Keratinocyte (primary cell): ENCODE measurements at regions not wholly inside any gene's neighbourhood (a gene's known extent, or its start where the extent isn't known, plus 50 kb on each side); places are given as distances from the start of the nearest gene placed in this dataset.

ENCODE experiments used
- DNase-seq: peaks from one replicate; pipeline ENCODE4 v3.0.0-alpha.2; 2011; ENCODE audit warnings: low read depth, missing footprints, low spot score
- FAIRE-seq: peaks from 2 replicates; lab custom pipeline; 2011; peaks lifted over from hg19 to GRCh38; lab: Jason Lieb, UNC
- H2AFZ ChIP-seq: 2 replicates; pipeline ENCODE4 v1.6.0; 2012; ENCODE audit warnings: low read length, control low read depth, inconsistent platforms; ENCODE audit not compliant: control insufficient read depth
- H3K27ac ChIP-seq: 2 replicates; pipeline ENCODE4 v1.5.1; 2011; ENCODE audit warnings: low read length; ENCODE audit not compliant: control insufficient read depth, insufficient read depth
- H3K27me3 ChIP-seq: 3 replicates; pipeline ENCODE4 v1.6.0; 2011; ENCODE audit warnings: low read length; ENCODE audit not compliant: control insufficient read depth, insufficient read depth; ENCODE audit errors: extremely low read depth
- H3K36me3 ChIP-seq, 2 experiments: 2 replicates in 1 of 2; 3 replicates in 1 of 2; pipeline ENCODE4 v1.5.1; 2011; ENCODE audit warnings: low read length in 2 of 2, mild to moderate bottlenecking in 1 of 2; ENCODE audit not compliant: control insufficient read depth in 2 of 2, insufficient read depth in 2 of 2; ENCODE audit errors: extremely low read depth in 1 of 2
- H3K4me1 ChIP-seq: 3 replicates; pipeline ENCODE4 v1.5.1; 2011; ENCODE audit warnings: low read length; ENCODE audit not compliant: control insufficient read depth, insufficient read depth; ENCODE audit errors: extremely low read depth
- H3K4me2 ChIP-seq: 3 replicates; pipeline ENCODE4 v1.6.0; 2011; ENCODE audit warnings: low read depth, low read length; ENCODE audit not compliant: control insufficient read depth, insufficient read depth; ENCODE audit errors: extremely low read depth
- H3K4me3 ChIP-seq, 3 experiments: fragments of 200-600 bp in 1 of 3; sonication (generic) in 1 of 3; 2 replicates in 2 of 3; 3 replicates in 1 of 3; pipeline ENCODE4 v1.5.1; 2011 to 2016; ENCODE audit warnings: low read length in 3 of 3, mild to moderate bottlenecking in 3 of 3, control low read depth in 2 of 3, inconsistent platforms in 1 of 3, low read depth in 1 of 3, mixed read lengths in 1 of 3, mixed run types in 1 of 3, moderate library complexity in 1 of 3; ENCODE audit not compliant: control insufficient read depth in 2 of 3, insufficient read depth in 2 of 3; ENCODE audit errors: extremely low read depth in 1 of 3
- H3K79me2 ChIP-seq: 2 replicates; pipeline ENCODE4 v1.6.0; 2012; ENCODE audit warnings: low read length; ENCODE audit not compliant: control insufficient read depth, insufficient read depth
- H3K9ac ChIP-seq: 3 replicates; pipeline ENCODE4 v1.6.0; 2011; ENCODE audit warnings: low read length; ENCODE audit not compliant: control insufficient read depth, insufficient read depth; ENCODE audit errors: extremely low read depth
- H3K9me1 ChIP-seq: 3 replicates; pipeline ENCODE4 v1.6.0; 2011; ENCODE audit warnings: low read length; ENCODE audit not compliant: control insufficient read depth, insufficient read depth; ENCODE audit errors: extremely low read depth
- H3K9me3 ChIP-seq: 2 replicates; pipeline ENCODE4 v1.5.1; 2012; ENCODE audit warnings: low read depth, low read length; ENCODE audit not compliant: control insufficient read depth
- H4K20me1 ChIP-seq: 3 replicates; pipeline ENCODE4 v1.6.0; 2011; ENCODE audit warnings: low read length; ENCODE audit not compliant: control insufficient read depth, insufficient read depth; ENCODE audit errors: extremely low read depth
- EZH2 ChIP-seq: IDR thresholded peaks from one replicate; pipeline ENCODE4 v1.6.1; 2012; ENCODE audit warnings: inconsistent platforms, mild to moderate bottlenecking, low read length, moderate library complexity
- dilution Hi-C: fragments of 300-500 bp; cut with MboI; formaldehyde crosslinking; loops from one replicate; pipeline ENCODE4 v1.7.0; 2020; ENCODE audit warnings: low sequenced_read_pairs; ENCODE audit not compliant: extremely low pct_ligation_motif_present
- TF ChIP-seq, protein P1 (sequence below), 3 experiments: IDR thresholded peaks in 1 of 3; conservative IDR thresholded peaks in 1 of 3; optimal IDR thresholded peaks in 1 of 3; 2 replicates in 2 of 3; 3 replicates in 1 of 3; pipeline versions ENCODE3 to v1.5.1; 2011; ENCODE audit warnings: low read length in 3 of 3, mild to moderate bottlenecking in 3 of 3, moderate library complexity in 2 of 3, control low read depth in 1 of 3, inconsistent platforms in 1 of 3; ENCODE audit not compliant: insufficient read depth in 2 of 3; ENCODE audit errors: extremely low read depth in 1 of 3

DNA sequence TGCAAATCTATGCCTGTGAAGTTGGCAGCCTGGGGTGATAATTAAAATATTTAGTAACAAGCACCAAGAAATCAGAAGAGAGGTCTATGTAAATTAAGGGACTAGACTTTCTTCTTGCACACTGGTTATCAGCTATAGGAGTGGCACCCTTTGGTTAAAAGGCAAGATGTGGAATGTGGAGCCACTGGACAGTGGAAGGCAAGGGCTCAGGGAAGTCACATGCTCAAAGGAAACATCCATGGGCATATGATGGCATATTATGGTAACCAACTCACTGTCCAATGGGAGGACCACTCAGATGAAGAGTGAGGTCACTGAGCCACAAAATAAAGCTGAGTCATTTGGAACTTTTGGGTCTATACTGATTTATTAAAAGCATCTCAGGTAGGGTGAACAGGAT, 165.6 kb upstream of the PRICKLE2 start:
- H3K27me3 ChIP-seq = no peaks in the 10 kb centered on the region
- H3K4me2 ChIP-seq = no peak overlapping the region
- TF ChIP-seq, protein P1, sequence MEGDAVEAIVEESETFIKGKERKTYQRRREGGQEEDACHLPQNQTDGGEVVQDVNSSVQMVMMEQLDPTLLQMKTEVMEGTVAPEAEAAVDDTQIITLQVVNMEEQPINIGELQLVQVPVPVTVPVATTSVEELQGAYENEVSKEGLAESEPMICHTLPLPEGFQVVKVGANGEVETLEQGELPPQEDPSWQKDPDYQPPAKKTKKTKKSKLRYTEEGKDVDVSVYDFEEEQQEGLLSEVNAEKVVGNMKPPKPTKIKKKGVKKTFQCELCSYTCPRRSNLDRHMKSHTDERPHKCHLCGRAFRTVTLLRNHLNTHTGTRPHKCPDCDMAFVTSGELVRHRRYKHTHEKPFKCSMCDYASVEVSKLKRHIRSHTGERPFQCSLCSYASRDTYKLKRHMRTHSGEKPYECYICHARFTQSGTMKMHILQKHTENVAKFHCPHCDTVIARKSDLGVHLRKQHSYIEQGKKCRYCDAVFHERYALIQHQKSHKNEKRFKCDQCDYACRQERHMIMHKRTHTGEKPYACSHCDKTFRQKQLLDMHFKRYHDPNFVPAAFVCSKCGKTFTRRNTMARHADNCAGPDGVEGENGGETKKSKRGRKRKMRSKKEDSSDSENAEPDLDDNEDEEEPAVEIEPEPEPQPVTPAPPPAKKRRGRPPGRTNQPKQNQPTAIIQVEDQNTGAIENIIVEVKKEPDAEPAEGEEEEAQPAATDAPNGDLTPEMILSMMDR (optimal IDR thresholded peaks at IDR 0.05 in 1 of 3, IDR thresholded peaks at IDR 0.05 in 1 of 3, conservative IDR thresholded peaks at IDR 0.05 in 1 of 3; ENCODE audit: extremely low read depth in 1 of 3, insufficient read depth in 2 of 3, low read length in 3 of 3) = no peak
- no peak for TF ChIP-seq EZH2
- H3K4me3 ChIP-seq = no peak overlapping the region
- FAIRE-seq (no peak), DNase-seq (no peak)
- no peaks in the 10 kb centered on the region for H3K9me1 ChIP-seq
- H3K4me1 ChIP-seq = no peaks in the 10 kb centered on the region
- H3K27ac ChIP-seq = no peak overlapping the region
- H2AFZ ChIP-seq = no peak overlapping the region
- H3K9me3 ChIP-seq = no peaks in the 10 kb centered on the region
- no peaks in the 10 kb centered on the region for H3K79me2 ChIP-seq
- dilution Hi-C loops = no loop called here
- no peaks in the 10 kb centered on the region for H4K20me1 ChIP-seq
- no peaks in the 10 kb centered on the region for H3K36me3 ChIP-seq
- H3K9ac ChIP-seq = no peak overlapping the region

DNA sequence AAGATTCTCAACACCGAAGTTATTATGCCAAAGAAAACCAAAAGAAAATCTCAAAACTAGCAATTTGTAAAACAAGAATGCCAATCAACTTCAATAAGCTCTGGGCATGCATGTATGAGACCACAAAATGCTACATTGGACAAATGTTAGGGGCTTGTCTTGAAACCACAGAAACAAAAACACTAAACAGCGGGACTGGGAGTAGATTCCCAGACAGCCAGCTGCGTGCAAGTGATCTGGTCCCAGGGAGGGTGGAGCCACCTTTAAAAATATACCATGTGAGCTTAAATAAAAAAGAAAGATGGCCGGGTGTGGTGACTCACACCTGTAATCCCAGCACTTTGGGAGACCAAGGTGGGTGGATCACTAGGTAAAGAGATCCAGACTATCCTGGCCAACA, 163.6 kb upstream of the PRICKLE2 start:
- TF ChIP-seq EZH2 = no peak
- TF ChIP-seq, protein P1 (optimal IDR thresholded peaks at IDR 0.05 in 1 of 3, IDR thresholded peaks at IDR 0.05 in 1 of 3, conservative IDR thresholded peaks at IDR 0.05 in 1 of 3; ENCODE audit: extremely low read depth in 1 of 3, insufficient read depth in 2 of 3, low read length in 3 of 3) = no peak
- DNase-seq = no peak
- dilution Hi-C loops = no loop called here
- Histone ChIP-seq H4K20me1 (no peaks in the 10 kb centered on the region), H3K9me3 (no peaks in the 10 kb centered on the region), H3K9ac (no peak overlapping the region), H3K9me1 (no peaks in the 10 kb centered on the region), H3K27ac (no peak overlapping the region), H3K4me2 (no peak overlapping the region), H2AFZ (no peak overlapping the region), H3K4me3 (no peak overlapping the region), H3K36me3 (no peaks in the 10 kb centered on the region), H3K27me3 (no peaks in the 10 kb centered on the region), H3K4me1 (no peaks in the 10 kb centered on the region), H3K79me2 (no peaks in the 10 kb centered on the region)
- FAIRE-seq = no peak
